ENCODE measurements at regions not wholly inside any gene's neighbourhood (a gene's known extent, or its start where the extent isn't known, plus 50 kb on each side); places are given as distances from the start of the nearest gene placed in this dataset.

DNA sequence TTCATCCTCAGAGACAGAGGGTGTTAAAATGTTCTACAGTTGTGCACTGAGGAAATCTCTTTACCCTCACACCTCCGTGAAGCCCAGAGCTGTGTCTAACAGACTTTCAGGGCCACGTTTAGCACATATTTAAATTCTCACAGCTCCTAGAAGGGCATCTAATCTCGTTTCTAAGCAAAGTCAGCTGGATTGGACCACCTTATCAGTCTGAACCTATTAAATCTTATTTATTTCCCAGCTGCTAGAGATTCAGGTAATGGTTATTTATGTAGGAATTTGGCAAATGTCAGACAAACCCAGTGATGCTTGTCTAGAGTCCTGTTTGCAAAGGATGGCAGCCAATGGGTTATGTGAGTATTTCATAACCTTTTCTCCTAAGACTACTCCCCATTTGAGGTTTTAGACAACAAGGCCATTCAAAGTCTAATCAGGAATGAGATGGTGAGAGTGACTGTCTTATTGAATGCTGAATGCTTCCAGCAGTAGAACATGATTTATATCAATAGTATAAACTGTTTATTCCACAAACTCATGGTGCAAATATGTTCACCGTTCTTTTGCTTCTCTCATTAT, 54.8 kb upstream of the EXOC4 start:
- TF ChIP-seq, protein P1, sequence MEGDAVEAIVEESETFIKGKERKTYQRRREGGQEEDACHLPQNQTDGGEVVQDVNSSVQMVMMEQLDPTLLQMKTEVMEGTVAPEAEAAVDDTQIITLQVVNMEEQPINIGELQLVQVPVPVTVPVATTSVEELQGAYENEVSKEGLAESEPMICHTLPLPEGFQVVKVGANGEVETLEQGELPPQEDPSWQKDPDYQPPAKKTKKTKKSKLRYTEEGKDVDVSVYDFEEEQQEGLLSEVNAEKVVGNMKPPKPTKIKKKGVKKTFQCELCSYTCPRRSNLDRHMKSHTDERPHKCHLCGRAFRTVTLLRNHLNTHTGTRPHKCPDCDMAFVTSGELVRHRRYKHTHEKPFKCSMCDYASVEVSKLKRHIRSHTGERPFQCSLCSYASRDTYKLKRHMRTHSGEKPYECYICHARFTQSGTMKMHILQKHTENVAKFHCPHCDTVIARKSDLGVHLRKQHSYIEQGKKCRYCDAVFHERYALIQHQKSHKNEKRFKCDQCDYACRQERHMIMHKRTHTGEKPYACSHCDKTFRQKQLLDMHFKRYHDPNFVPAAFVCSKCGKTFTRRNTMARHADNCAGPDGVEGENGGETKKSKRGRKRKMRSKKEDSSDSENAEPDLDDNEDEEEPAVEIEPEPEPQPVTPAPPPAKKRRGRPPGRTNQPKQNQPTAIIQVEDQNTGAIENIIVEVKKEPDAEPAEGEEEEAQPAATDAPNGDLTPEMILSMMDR (IDR thresholded peaks at IDR 0.05; ENCODE audit: borderline replicate concordance, extremely low read depth, low read length, poor library complexity, severe bottlenecking): no peak
- no peak for TF ChIP-seq EZH2 (IDR thresholded peaks at IDR 0.05; ENCODE audit: borderline replicate concordance, low read depth, low read length, severe bottlenecking)

All from DND-41 (cell line).